ENCODE measurements at regions not wholly inside any gene's neighbourhood (a gene's known extent, or its start where the extent isn't known, plus 50 kb on each side); places are given as distances from the start of the nearest gene placed in this dataset.
A peak's percentile ranks its signal among the peaks of the same experiment; 100 is the strongest.

DNA sequence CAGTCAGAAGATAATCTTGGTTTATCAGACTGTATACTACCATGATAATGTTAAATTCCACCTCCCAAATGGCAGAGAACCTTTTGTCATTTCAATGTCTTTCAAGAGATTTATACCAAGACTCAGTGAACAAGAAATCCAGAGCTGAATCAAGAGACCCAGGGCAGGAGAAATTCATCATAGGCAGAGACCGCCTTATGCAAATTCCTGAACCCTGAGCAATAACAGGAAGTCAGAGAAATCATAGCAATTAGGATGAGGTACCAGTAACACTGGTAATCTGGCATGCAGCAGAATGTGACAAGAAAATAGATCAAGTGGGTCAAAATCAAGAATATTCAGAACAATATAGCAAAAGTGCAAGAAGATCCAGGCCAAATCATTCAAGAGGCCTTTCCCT is 412.4 kb upstream of the LRATD1 start (continued):
- TF ChIP-seq, protein P1, sequence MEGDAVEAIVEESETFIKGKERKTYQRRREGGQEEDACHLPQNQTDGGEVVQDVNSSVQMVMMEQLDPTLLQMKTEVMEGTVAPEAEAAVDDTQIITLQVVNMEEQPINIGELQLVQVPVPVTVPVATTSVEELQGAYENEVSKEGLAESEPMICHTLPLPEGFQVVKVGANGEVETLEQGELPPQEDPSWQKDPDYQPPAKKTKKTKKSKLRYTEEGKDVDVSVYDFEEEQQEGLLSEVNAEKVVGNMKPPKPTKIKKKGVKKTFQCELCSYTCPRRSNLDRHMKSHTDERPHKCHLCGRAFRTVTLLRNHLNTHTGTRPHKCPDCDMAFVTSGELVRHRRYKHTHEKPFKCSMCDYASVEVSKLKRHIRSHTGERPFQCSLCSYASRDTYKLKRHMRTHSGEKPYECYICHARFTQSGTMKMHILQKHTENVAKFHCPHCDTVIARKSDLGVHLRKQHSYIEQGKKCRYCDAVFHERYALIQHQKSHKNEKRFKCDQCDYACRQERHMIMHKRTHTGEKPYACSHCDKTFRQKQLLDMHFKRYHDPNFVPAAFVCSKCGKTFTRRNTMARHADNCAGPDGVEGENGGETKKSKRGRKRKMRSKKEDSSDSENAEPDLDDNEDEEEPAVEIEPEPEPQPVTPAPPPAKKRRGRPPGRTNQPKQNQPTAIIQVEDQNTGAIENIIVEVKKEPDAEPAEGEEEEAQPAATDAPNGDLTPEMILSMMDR (conservative IDR thresholded peaks at IDR 0.05; ENCODE audit: low read depth in 2 of 2), result no peak

DNA sequence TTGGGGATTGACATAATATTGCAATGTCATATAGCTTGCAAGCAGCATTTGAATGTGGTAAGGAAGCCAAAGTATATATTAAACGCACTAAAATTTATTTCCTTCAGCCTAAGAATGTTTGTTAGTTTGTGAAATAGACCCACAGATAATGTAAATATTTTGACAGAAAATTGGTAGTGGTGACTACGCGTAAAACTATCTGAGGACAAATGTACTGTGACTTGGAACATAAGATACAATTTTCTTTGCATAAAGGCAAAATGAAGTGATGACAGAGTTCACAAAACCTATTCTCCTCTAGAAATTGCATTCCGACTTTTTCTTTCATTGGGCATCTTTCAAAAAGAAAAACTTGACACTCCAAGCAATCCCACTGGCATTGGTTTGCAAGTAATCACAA is 411.1 kb upstream of the LRATD1 start:
- no peak for ATAC-seq
- peaks cover 26% of the 10 kb centered on the region for H3K4me1 Mint-ChIP-seq
- Histone ChIP-seq H3K9me2 (ENCODE audit: insufficient read depth) (no peaks in the 10 kb centered on the region; the same call in 1 of the 2 replicates), H3K27me3 (ENCODE audit: insufficient read depth) (no peaks in the 10 kb centered on the region), H3K27ac (ENCODE audit: low read depth) (no peak overlapping the region), H3K4me1 (ENCODE audit: insufficient read depth) (peaks cover 26% of the 10 kb centered on the region), H3F3A (replicated peaks; ENCODE audit: low read depth) (no peaks in the 10 kb centered on the region), H3K79me2 (replicated peaks; ENCODE audit: insufficient read depth) (no peaks in the 10 kb centered on the region), H4K20me1 (replicated peaks; ENCODE audit: insufficient read depth) (no peaks in the 10 kb centered on the region), H3K4me2 (no peak overlapping the region), H2AFZ (no peak overlapping the region), H3K36me3 (ENCODE audit: insufficient read depth) (no peaks in the 10 kb centered on the region), H3K4me3 (no peak overlapping the region)
- H3K9me3 Mint-ChIP-seq, result no peaks in the 10 kb centered on the region; the same call in 2 of the 3 replicates
- no peak overlapping the region for H3K4me3 Mint-ChIP-seq
- no peak for DNase-seq (ENCODE audit: low spot score)
- H3K27me3 Mint-ChIP-seq (ENCODE audit: insufficient read depth, low read depth, poor library complexity), result no peaks in the 10 kb centered on the region
- TF ChIP-seq, protein P1 (conservative IDR thresholded peaks at IDR 0.05; ENCODE audit: low read depth in 2 of 2), result no peak
- no peak for TF ChIP-seq ZNF331 (CRISPR knock-in tag; IDR thresholded peaks at IDR 0.05; ENCODE audit: low read depth)
- TF ChIP-seq ZNF114 (CRISPR knock-in tag; IDR thresholded peaks at IDR 0.05), result no peak
- no peak for TF ChIP-seq EZH2 (IDR thresholded peaks at IDR 0.05; ENCODE audit: low read depth, unreplicated experiment)
- TF ChIP-seq EZH2phosphoT487 (IDR thresholded peaks at IDR 0.05; ENCODE audit: unreplicated experiment), result no peak
- TF ChIP-seq POLR2AphosphoS5 (IDR thresholded peaks at IDR 0.05; ENCODE audit: low read depth), result no peak
- no peaks in the 10 kb centered on the region for H3K36me3 Mint-ChIP-seq (ENCODE audit: low read depth)
- H3K27ac Mint-ChIP-seq, result no peak overlapping the region

DNA sequence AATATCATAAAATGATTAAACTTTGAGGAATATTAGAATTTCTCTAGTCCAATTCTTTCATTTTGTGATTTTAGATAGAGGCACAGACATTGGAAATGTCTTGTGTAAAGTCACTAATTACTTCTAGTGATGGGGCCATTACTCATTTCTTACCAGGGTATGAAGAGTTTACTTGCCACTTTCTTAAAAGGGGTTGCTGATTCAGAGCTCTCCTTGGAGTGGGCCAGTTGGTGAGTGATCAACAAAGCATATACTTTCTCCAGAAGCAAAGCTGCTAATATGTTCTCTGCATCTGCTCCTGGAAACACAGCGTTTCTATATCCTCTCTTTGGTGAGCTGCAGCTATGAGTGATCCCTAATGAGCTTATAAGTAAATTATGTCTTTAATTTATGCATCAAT is 408.9 kb upstream of the LRATD1 start:
- peaks cover 25% of the 10 kb centered on the region for H3K4me1 ChIP-seq (ENCODE audit: insufficient read depth)
- H3K36me3 ChIP-seq (ENCODE audit: insufficient read depth), result no peaks in the 10 kb centered on the region
- Mint-ChIP-seq H3K4me1 (peaks cover 24% of the 10 kb centered on the region), H3K9me3 (no peaks in the 10 kb centered on the region; the same call in 2 of the 3 replicates), H3K36me3 (ENCODE audit: low read depth) (no peaks in the 10 kb centered on the region), H3K4me3 (no peak overlapping the region), H3K27ac (no peak overlapping the region), H3K27me3 (ENCODE audit: insufficient read depth, low read depth, poor library complexity) (no peaks in the 10 kb centered on the region)
- DNase-seq (ENCODE audit: low spot score), result no peak
- 0 out of 2 replicates have a peak overlapping the region, but pooled peaks have one; percentile 3 for H2AFZ ChIP-seq
- no peak overlapping the region for H3K4me3 ChIP-seq
- no peaks in the 10 kb centered on the region for H4K20me1 ChIP-seq (replicated peaks; ENCODE audit: insufficient read depth)
- no peak for ATAC-seq
- no peaks in the 10 kb centered on the region for H3K79me2 ChIP-seq (replicated peaks; ENCODE audit: insufficient read depth)
- no peaks in the 10 kb centered on the region for H3K27me3 ChIP-seq (ENCODE audit: insufficient read depth)
- no peaks in the 10 kb centered on the region for H3K9me2 ChIP-seq (ENCODE audit: insufficient read depth)
- no peak overlapping the region for H3K4me2 ChIP-seq
- no peak overlapping the region for H3K27ac ChIP-seq (ENCODE audit: low read depth)
- no peaks in the 10 kb centered on the region for H3F3A ChIP-seq (replicated peaks; ENCODE audit: low read depth)
- no peak for TF ChIP-seq JUNB (IDR thresholded peaks at IDR 0.05; ENCODE audit: unreplicated experiment)
- TF ChIP-seq, protein P1 (conservative IDR thresholded peaks at IDR 0.05; ENCODE audit: low read depth in 2 of 2), result no peak
- TF ChIP-seq, protein P2, sequence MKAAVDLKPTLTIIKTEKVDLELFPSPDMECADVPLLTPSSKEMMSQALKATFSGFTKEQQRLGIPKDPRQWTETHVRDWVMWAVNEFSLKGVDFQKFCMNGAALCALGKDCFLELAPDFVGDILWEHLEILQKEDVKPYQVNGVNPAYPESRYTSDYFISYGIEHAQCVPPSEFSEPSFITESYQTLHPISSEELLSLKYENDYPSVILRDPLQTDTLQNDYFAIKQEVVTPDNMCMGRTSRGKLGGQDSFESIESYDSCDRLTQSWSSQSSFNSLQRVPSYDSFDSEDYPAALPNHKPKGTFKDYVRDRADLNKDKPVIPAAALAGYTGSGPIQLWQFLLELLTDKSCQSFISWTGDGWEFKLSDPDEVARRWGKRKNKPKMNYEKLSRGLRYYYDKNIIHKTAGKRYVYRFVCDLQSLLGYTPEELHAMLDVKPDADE (IDR thresholded peaks at IDR 0.05), result no peak
- no peak for TF ChIP-seq ZNF331 (CRISPR knock-in tag; IDR thresholded peaks at IDR 0.05; ENCODE audit: low read depth)
- no peak for TF ChIP-seq EZH2 (IDR thresholded peaks at IDR 0.05; ENCODE audit: low read depth, unreplicated experiment)
- TF ChIP-seq EZH2phosphoT487 (IDR thresholded peaks at IDR 0.05; ENCODE audit: unreplicated experiment), result no peak
- no peak for TF ChIP-seq NANOG (IDR thresholded peaks at IDR 0.05; ENCODE audit: borderline replicate concordance)
- TF ChIP-seq, protein P3, sequence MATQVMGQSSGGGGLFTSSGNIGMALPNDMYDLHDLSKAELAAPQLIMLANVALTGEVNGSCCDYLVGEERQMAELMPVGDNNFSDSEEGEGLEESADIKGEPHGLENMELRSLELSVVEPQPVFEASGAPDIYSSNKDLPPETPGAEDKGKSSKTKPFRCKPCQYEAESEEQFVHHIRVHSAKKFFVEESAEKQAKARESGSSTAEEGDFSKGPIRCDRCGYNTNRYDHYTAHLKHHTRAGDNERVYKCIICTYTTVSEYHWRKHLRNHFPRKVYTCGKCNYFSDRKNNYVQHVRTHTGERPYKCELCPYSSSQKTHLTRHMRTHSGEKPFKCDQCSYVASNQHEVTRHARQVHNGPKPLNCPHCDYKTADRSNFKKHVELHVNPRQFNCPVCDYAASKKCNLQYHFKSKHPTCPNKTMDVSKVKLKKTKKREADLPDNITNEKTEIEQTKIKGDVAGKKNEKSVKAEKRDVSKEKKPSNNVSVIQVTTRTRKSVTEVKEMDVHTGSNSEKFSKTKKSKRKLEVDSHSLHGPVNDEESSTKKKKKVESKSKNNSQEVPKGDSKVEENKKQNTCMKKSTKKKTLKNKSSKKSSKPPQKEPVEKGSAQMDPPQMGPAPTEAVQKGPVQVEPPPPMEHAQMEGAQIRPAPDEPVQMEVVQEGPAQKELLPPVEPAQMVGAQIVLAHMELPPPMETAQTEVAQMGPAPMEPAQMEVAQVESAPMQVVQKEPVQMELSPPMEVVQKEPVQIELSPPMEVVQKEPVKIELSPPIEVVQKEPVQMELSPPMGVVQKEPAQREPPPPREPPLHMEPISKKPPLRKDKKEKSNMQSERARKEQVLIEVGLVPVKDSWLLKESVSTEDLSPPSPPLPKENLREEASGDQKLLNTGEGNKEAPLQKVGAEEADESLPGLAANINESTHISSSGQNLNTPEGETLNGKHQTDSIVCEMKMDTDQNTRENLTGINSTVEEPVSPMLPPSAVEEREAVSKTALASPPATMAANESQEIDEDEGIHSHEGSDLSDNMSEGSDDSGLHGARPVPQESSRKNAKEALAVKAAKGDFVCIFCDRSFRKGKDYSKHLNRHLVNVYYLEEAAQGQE (IDR thresholded peaks at IDR 0.05; ENCODE audit: unreplicated experiment), result no peak
- no peak for TF ChIP-seq CREB1 (CRISPR knock-in tag; IDR thresholded peaks at IDR 0.05; ENCODE audit: low read depth)
- no peak for TF ChIP-seq ZNF114 (CRISPR knock-in tag; IDR thresholded peaks at IDR 0.05)
